Coronary artery (tissue), 2 donors: ENCODE measurements at regions not wholly inside any gene's neighbourhood (a gene's known extent, or its start where the extent isn't known, plus 50 kb on each side); places are given as distances from the start of the nearest gene placed in this dataset.
"Not testable (repeated sequence)": the region's sequence is repeated elsewhere in the genome, so short reads cannot be mapped to it uniquely, and the experiment has no call there.

Experiments used
- DNase-seq: peaks from one replicate; pipeline ENCODE4 v3.0.0-alpha.2; 2017; ENCODE audit warnings: low spot score
- H3K27ac ChIP-seq, 2 donors: fragments of 200-600 bp; sonication (generic); one replicate each; pipeline ENCODE4 v1.5.1; 2016 to 2019
- H3K4me3 ChIP-seq: fragments of 200-600 bp; sonication (generic); 2 replicates; pipeline ENCODE4 v1.5.1; 2016; ENCODE audit warnings: mild to moderate bottlenecking, moderate library complexity
- TF ChIP-seq, protein P1 (sequence below): fragments of 200-600 bp; sonication (generic); IDR thresholded peaks from one replicate; pipeline ENCODE4 v1.5.1; 2019; ENCODE audit warnings: antibody characterized with exemption

DNA sequence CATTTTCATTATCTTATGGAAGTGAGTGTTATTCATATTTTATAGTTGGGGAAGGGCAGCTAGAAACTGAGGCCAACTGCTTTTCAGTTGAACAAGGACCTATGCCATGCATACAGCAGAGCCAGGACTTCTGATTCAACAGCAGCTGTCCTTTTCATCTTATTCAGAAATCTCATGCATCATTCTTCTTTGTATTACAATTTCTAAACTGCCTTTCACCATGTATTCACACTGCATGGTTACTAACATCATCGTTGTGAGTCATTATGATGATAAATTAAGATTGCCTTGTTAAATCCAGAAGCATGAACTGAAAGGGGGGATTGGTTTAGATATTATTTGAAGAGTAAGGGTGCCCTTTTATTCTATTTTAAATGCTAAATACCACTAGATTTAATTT lies 1470.1 kb upstream of the GOT2 start:
- TF ChIP-seq, protein P1, sequence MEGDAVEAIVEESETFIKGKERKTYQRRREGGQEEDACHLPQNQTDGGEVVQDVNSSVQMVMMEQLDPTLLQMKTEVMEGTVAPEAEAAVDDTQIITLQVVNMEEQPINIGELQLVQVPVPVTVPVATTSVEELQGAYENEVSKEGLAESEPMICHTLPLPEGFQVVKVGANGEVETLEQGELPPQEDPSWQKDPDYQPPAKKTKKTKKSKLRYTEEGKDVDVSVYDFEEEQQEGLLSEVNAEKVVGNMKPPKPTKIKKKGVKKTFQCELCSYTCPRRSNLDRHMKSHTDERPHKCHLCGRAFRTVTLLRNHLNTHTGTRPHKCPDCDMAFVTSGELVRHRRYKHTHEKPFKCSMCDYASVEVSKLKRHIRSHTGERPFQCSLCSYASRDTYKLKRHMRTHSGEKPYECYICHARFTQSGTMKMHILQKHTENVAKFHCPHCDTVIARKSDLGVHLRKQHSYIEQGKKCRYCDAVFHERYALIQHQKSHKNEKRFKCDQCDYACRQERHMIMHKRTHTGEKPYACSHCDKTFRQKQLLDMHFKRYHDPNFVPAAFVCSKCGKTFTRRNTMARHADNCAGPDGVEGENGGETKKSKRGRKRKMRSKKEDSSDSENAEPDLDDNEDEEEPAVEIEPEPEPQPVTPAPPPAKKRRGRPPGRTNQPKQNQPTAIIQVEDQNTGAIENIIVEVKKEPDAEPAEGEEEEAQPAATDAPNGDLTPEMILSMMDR = no peak
- DNase-seq = no peak
- Histone ChIP-seq H3K27ac (no peak overlapping the region), H3K4me3 (no peak overlapping the region)

DNA sequence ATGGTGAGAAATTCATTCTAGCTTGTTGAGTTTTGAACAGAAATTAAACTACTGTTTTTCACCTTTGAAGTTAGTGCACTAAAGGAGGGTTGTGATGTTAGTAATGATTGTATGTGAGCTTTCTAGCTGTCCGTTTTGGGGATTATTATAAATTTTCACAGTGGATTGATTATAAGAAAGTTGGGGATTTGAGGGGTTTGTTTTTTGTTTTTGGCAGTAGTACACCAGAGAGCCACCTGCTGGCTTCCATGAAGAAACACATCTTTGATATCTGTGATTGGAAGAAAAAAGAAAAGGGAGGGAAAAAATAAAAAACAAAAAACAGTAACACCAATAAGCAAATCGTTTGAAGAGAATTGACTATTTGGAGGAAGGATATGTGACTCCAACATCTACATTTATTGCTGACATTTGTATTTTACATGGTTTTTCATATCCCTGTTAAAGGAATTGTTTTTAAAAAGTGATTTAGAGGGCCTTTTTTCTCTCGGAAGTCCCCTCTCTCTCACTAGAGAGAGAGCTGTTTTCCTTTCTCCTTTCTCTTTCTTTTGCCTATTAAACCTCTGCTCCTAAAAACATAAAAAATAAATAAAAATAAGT lies 1469.5 kb upstream of the GOT2 start:
- Histone ChIP-seq H3K27ac (no peak overlapping the region), H3K4me3 (no peak overlapping the region)
- TF ChIP-seq, protein P1 = no peak
- DNase-seq = no peak

DNA sequence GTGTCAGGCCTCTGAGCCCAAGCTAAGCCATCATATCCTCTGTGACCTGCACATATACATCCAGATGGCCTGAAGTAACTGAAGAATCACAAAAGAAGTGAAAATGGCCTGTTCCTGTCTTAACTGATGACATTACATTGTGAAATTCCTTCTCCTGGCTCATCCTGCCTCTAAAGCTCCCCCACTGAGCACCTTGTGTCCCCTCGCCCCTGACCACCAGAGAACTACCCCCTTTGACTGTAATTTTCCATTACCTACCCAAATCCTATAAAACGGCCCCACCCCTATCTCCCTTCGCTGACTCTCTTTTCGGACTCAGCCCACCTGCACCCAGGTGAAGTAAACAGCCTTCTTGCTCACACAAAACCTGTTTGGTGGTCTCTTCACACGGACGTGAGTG lies 1466.6 kb upstream of the GOT2 start:
- H3K4me3 ChIP-seq, H3K27ac ChIP-seq, DNase-seq: not testable (repeated sequence)

DNA sequence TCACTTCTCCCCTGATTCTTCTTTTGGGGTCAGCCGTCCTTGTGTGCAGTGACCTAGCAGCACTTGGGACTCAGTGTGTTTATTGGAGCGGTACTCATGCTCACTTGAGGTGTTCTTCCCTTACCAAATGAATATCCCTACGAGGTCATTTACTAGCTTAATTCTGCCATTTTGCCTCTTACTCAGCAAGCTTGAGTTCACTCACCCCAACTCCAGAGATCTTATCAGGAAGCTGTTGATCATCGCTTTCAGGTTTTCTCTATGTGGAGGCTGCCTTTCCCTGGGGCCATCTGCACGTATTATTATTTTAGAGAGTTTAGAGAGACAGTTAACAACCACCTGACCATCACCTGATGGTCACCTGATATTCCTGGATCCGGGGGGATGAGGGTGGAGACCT lies 1466.0 kb upstream of the GOT2 start:
- Histone ChIP-seq H3K27ac (no peak overlapping the region), H3K4me3 (no peak overlapping the region)
- no peak for DNase-seq
- TF ChIP-seq, protein P1 = no peak

DNA sequence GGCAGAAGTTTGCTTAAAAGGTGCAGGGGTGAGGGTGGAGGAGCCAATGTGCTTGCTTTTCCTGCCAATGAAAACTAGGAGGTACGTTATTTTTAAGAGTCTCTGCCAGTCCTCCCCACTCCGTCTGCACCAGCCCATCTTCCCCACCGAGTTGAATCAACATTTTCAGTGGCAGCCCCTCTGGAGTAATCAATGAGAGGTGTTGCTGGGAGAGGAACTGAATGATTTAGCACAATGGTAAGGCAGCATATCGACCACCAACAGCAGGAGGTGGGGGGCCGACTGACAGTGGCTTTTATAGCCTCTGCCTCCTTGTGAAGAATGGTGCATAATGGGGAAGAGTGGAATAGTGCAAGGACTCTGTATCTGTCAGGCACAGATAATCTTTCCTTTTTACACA lies 1465.0 kb upstream of the GOT2 start:
- no peak overlapping the region for H3K27ac ChIP-seq
- TF ChIP-seq, protein P1 = no peak
- H3K4me3 ChIP-seq = no peak overlapping the region
- no peak for DNase-seq

- Histone ChIP-seq H3K4me3 (no peak overlapping the region), H3K27ac (no peak overlapping the region)
- no peak for DNase-seq
- TF ChIP-seq, protein P1 = no peak
Observed at GRCh38 chr16:60181536-60181935, 1447.4 kb upstream of the GOT2 start.

DNA sequence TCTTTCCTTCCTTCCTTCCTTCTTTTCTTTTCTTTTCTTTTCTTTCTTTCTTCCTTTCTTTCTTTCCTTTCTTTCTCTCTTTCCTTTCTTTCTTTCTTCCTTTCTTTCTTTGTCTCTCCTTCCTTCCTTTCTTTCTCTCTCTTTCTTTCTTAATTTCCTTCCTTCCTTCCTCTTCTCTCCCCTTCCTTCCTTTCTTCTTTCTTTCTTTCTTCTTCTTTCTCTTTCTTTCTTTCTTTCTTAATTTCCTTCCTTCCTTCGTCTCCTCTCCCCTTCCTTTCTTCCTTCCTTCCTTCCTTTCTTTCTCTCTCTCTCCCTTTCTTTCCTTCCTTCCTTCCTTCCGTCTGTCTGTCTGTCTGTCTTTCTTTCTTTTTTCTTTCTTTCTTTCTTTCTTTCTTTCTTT lies 1446.5 kb upstream of the GOT2 start:
- Histone ChIP-seq H3K4me3 (no peak overlapping the region), H3K27ac (no peak overlapping the region)
- no peak for DNase-seq
- TF ChIP-seq, protein P1 = no peak

DNA sequence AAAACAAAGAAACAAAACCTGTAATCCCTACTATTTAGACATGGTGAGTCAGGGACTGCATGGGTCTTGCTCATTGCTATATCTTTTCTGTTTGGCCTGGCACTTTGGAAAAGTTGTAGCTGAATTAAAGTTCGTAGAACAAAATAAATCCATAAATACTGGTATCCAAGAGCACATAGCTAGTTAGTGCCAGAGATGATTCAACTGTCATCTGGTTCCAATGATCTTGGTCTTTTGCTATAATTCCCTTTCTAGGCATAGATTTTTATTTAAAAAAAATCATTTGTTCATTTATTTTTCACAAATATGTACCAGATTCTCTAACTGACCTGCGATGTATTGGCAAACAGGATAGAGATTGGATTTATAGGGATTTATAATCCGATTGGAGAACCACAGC lies 1436.1 kb upstream of the GOT2 start:
- Histone ChIP-seq H3K27ac (no peak overlapping the region), H3K4me3 (no peak overlapping the region)
- TF ChIP-seq, protein P1 = no peak
- DNase-seq = no peak
